HG03354 (cell line): ENCODE measurements at regions not wholly inside any gene's neighbourhood (a gene's known extent, or its start where the extent isn't known, plus 50 kb on each side); places are given as distances from the start of the nearest gene placed in this dataset.
"Not testable (repeated sequence)": the region's sequence is repeated elsewhere in the genome, so short reads cannot be mapped to it uniquely, and the experiment has no call there.

Experiments
- ATAC-seq: cut with Tn5 transposase; IDR thresholded peaks from one replicate; pipeline ENCODE4 v1.9.1; 2021; ENCODE audit warnings: mild to moderate bottlenecking; ENCODE audit not compliant: unreplicated experiment, poor library complexity, severe bottlenecking

- ATAC-seq, result no peak
Measured at GRCh38 chr11:121358760-121359159, 66.2 kb downstream of the SC5D start.

- no peak for ATAC-seq
Measured at GRCh38 chr11:121359591-121359990, 67.0 kb downstream of the SC5D start.

GRCh38 chr11:121362955-121363354 lies 70.4 kb downstream of the SC5D start:
- ATAC-seq, result not testable (repeated sequence)

GRCh38 chr11:121365304-121365703 lies 72.7 kb downstream of the SC5D start:
- ATAC-seq, result no peak

GRCh38 chr11:121366038-121366437 lies 73.5 kb downstream of the SC5D start:
- no peak for ATAC-seq

GRCh38 chr11:121367001-121367843 lies 74.7 kb downstream of the SC5D start:
- ATAC-seq, result peak; percentile 88

- no peak for ATAC-seq
Measured at GRCh38 chr11:121367844-121368225, 75.3 kb downstream of the SC5D start.

- ATAC-seq, result no peak
Measured at GRCh38 chr11:121368364-121369240, 76.0 kb downstream of the SC5D start.

GRCh38 chr11:121369366-121369765 lies 76.8 kb downstream of the SC5D start:
- ATAC-seq, result no peak

GRCh38 chr11:121372028-121372427 lies 79.5 kb downstream of the SC5D start:
- no peak for ATAC-seq

GRCh38 chr11:121372671-121373429 lies 79.3 kb upstream of the SORL1 start:
- peak; percentile 91 for ATAC-seq

- ATAC-seq, result no peak
Measured at GRCh38 chr11:121374286-121374985, 77.7 kb upstream of the SORL1 start.

- ATAC-seq, result no peak
Measured at GRCh38 chr11:121376130-121376529, 76.0 kb upstream of the SORL1 start.

GRCh38 chr11:121379145-121379810 lies 72.8 kb upstream of the SORL1 start:
- not testable (repeated sequence) for ATAC-seq

- ATAC-seq, result no peak
Measured at GRCh38 chr11:121383716-121384115, 68.4 kb upstream of the SORL1 start.

- ATAC-seq, result no peak
Measured at GRCh38 chr11:121385688-121386087, 66.4 kb upstream of the SORL1 start.
